ENCODE measurements at regions not wholly inside any gene's neighbourhood (a gene's known extent, or its start where the extent isn't known, plus 50 kb on each side); places are given as distances from the start of the nearest gene placed in this dataset.

DNA sequence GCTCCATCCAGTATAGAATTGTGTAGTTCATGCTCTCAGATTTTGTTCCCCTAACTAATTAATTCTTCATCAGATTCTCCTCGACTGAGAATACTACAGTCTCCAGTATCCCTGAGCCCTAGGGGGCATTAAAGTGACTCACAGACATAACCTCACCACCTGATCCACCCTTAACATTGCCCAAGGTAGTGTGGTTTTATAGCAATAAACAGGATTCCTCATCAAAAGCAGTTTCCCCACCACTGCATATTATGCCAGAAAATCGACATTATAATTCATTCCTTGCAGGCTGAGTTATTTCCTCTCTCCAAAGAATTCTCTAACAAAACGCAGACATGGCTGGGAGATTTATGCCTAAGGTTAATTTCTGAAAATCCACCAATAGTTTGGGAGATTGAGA is 1402.5 kb upstream of the CELF2 start:
- 63% methylated on average over 3 of the region's 3 CpGs for WGBS
- TF ChIP-seq HNF4A (conservative IDR thresholded peaks at IDR 0.05) (no peak), TAF1 (conservative IDR thresholded peaks at IDR 0.05) (no peak), FOXA2 (IDR thresholded peaks at IDR 0.05) (no peak), JUND (IDR thresholded peaks at IDR 0.05) (no peak), RXRA (IDR thresholded peaks at IDR 0.05) (no peak), RAD21 (IDR thresholded peaks at IDR 0.05) (no peak), GABPA (IDR thresholded peaks at IDR 0.05 in 1 of 2, conservative IDR thresholded peaks at IDR 0.05 in 1 of 2) (no peak), FOXA1 (IDR thresholded peaks at IDR 0.05) (no peak), SP1 (IDR thresholded peaks at IDR 0.05) (no peak), HNF4G (IDR thresholded peaks at IDR 0.05) (no peak), YY1 (IDR thresholded peaks at IDR 0.05) (no peak)
- TF ChIP-seq, protein P1, sequence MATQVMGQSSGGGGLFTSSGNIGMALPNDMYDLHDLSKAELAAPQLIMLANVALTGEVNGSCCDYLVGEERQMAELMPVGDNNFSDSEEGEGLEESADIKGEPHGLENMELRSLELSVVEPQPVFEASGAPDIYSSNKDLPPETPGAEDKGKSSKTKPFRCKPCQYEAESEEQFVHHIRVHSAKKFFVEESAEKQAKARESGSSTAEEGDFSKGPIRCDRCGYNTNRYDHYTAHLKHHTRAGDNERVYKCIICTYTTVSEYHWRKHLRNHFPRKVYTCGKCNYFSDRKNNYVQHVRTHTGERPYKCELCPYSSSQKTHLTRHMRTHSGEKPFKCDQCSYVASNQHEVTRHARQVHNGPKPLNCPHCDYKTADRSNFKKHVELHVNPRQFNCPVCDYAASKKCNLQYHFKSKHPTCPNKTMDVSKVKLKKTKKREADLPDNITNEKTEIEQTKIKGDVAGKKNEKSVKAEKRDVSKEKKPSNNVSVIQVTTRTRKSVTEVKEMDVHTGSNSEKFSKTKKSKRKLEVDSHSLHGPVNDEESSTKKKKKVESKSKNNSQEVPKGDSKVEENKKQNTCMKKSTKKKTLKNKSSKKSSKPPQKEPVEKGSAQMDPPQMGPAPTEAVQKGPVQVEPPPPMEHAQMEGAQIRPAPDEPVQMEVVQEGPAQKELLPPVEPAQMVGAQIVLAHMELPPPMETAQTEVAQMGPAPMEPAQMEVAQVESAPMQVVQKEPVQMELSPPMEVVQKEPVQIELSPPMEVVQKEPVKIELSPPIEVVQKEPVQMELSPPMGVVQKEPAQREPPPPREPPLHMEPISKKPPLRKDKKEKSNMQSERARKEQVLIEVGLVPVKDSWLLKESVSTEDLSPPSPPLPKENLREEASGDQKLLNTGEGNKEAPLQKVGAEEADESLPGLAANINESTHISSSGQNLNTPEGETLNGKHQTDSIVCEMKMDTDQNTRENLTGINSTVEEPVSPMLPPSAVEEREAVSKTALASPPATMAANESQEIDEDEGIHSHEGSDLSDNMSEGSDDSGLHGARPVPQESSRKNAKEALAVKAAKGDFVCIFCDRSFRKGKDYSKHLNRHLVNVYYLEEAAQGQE (IDR thresholded peaks at IDR 0.05): no peak
- TF ChIP-seq, protein P2, sequence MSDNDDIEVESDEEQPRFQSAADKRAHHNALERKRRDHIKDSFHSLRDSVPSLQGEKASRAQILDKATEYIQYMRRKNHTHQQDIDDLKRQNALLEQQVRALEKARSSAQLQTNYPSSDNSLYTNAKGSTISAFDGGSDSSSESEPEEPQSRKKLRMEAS (IDR thresholded peaks at IDR 0.05): no peak
- TF ChIP-seq, protein P3, sequence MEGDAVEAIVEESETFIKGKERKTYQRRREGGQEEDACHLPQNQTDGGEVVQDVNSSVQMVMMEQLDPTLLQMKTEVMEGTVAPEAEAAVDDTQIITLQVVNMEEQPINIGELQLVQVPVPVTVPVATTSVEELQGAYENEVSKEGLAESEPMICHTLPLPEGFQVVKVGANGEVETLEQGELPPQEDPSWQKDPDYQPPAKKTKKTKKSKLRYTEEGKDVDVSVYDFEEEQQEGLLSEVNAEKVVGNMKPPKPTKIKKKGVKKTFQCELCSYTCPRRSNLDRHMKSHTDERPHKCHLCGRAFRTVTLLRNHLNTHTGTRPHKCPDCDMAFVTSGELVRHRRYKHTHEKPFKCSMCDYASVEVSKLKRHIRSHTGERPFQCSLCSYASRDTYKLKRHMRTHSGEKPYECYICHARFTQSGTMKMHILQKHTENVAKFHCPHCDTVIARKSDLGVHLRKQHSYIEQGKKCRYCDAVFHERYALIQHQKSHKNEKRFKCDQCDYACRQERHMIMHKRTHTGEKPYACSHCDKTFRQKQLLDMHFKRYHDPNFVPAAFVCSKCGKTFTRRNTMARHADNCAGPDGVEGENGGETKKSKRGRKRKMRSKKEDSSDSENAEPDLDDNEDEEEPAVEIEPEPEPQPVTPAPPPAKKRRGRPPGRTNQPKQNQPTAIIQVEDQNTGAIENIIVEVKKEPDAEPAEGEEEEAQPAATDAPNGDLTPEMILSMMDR (IDR thresholded peaks at IDR 0.05; ENCODE audit: low read depth, low read length, missing input control): no peak
- TF ChIP-seq, protein P4, sequence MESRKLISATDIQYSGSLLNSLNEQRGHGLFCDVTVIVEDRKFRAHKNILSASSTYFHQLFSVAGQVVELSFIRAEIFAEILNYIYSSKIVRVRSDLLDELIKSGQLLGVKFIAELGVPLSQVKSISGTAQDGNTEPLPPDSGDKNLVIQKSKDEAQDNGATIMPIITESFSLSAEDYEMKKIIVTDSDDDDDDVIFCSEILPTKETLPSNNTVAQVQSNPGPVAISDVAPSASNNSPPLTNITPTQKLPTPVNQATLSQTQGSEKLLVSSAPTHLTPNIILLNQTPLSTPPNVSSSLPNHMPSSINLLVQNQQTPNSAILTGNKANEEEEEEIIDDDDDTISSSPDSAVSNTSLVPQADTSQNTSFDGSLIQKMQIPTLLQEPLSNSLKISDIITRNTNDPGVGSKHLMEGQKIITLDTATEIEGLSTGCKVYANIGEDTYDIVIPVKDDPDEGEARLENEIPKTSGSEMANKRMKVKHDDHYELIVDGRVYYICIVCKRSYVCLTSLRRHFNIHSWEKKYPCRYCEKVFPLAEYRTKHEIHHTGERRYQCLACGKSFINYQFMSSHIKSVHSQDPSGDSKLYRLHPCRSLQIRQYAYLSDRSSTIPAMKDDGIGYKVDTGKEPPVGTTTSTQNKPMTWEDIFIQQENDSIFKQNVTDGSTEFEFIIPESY (IDR thresholded peaks at IDR 0.05): no peak
- no peak for DNase-seq (ENCODE audit: low spot score)
- Histone ChIP-seq H3K9ac (ENCODE audit: low read depth in 1 of 2, low read length in 2 of 2) (no peak overlapping the region), H3K4me1 (ENCODE audit: control insufficient read depth in 4 of 4, insufficient read depth in 4 of 4, low read length in 3 of 4) (no peaks in the 10 kb centered on the region), H3K9me3 (ENCODE audit: control insufficient read depth in 4 of 4, low read length in 3 of 4) (no peaks in the 10 kb centered on the region), H3K36me3 (ENCODE audit: control insufficient read depth in 4 of 4, insufficient read depth in 3 of 4, low read depth in 1 of 4, low read length in 3 of 4) (no peaks in the 10 kb centered on the region), H3K27me3 (ENCODE audit: control insufficient read depth in 4 of 4, insufficient read depth in 4 of 4, low read length in 3 of 4) (no peaks in the 10 kb centered on the region), H3K27ac (ENCODE audit: low read depth in 1 of 2, low read length in 2 of 2) (no peak overlapping the region), H3K4me3 (ENCODE audit: low read depth in 1 of 3, low read length in 3 of 3) (no peak overlapping the region)

DNA sequence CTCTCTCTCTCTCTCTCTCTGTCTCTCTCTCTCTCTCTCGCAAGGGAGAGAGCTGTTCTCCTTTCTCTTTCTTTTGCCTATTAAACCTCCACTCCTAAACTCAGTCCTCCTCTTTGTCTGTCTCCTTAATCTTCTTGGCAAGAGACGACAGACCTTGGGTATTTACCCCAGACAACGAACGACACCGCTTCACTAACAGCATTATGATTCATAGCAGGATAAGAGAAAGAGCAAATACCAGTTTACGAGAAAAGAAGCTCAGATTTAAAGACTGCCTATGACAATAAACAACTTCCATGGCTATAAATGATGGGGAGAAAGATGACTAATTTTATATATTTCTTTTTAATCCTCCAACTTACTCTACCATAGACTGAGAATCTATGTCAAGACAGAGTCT is 1396.5 kb upstream of the CELF2 start:
- no peak for TF ChIP-seq TAF1 (conservative IDR thresholded peaks at IDR 0.05)
- TF ChIP-seq RAD21 (IDR thresholded peaks at IDR 0.05): no peak
- TF ChIP-seq EGR1 (IDR thresholded peaks at IDR 0.05; ENCODE audit: low read depth in 2 of 2): no peak
- no peak for TF ChIP-seq HNF4A (conservative IDR thresholded peaks at IDR 0.05)
- TF ChIP-seq, protein P5, sequence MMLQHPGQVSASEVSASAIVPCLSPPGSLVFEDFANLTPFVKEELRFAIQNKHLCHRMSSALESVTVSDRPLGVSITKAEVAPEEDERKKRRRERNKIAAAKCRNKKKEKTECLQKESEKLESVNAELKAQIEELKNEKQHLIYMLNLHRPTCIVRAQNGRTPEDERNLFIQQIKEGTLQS (IDR thresholded peaks at IDR 0.05): no peak
- TF ChIP-seq, protein P2 (IDR thresholded peaks at IDR 0.05): no peak
- Histone ChIP-seq H3K27me3 (ENCODE audit: control insufficient read depth in 4 of 4, insufficient read depth in 4 of 4, low read length in 3 of 4) (no peaks in the 10 kb centered on the region), H3K4me1 (ENCODE audit: control insufficient read depth in 4 of 4, insufficient read depth in 4 of 4, low read length in 3 of 4) (no peaks in the 10 kb centered on the region), H3K4me3 (ENCODE audit: low read depth in 1 of 3, low read length in 3 of 3) (no peak overlapping the region), H3K27ac (ENCODE audit: low read depth in 1 of 2, low read length in 2 of 2) (no peak overlapping the region), H3K9me3 (ENCODE audit: control insufficient read depth in 4 of 4, low read length in 3 of 4) (no peaks in the 10 kb centered on the region), H3K36me3 (ENCODE audit: control insufficient read depth in 4 of 4, insufficient read depth in 3 of 4, low read depth in 1 of 4, low read length in 3 of 4) (no peaks in the 10 kb centered on the region), H3K9ac (ENCODE audit: low read depth in 1 of 2, low read length in 2 of 2) (no peak overlapping the region)
- 69% methylated on average over 6 of the region's 6 CpGs for WGBS
- no peak for DNase-seq (ENCODE audit: low spot score)
